ENCODE measurements at regions not wholly inside any gene's neighbourhood (a gene's known extent, or its start where the extent isn't known, plus 50 kb on each side); places are given as distances from the start of the nearest gene placed in this dataset.
A peak's percentile ranks its signal among the peaks of the same experiment; 100 is the strongest.

- Mint-ChIP-seq H3K4me1 (ENCODE audit: low read depth, unreplicated experiment) (no peaks in the 10 kb centered on the region), H3K27ac (ENCODE audit: unreplicated experiment) (no peak overlapping the region), H3K9me3 (ENCODE audit: unreplicated experiment) (peaks cover 7% of the 10 kb centered on the region), H3K27me3 (ENCODE audit: low read depth, unreplicated experiment) (no peaks in the 10 kb centered on the region), H3K36me3 (ENCODE audit: low read depth, unreplicated experiment) (no peaks in the 10 kb centered on the region), H3K4me3 (ENCODE audit: unreplicated experiment) (no peak overlapping the region)
- H2AFZ ChIP-seq (ENCODE audit: low read depth, low read length): no peak overlapping the region
- H3K36me3 ChIP-seq (ENCODE audit: insufficient read depth, low read length): no peaks in the 10 kb centered on the region
- no peaks in the 10 kb centered on the region for H3K4me1 ChIP-seq (ENCODE audit: insufficient read depth, low read length)
- no peaks in the 10 kb centered on the region for H4K20me1 ChIP-seq (ENCODE audit: insufficient read depth, low read length)
- no peak overlapping the region for H3K9ac ChIP-seq (ENCODE audit: low read length)
- peak overlapping the region; percentile 19 for H3K27ac ChIP-seq (ENCODE audit: low read depth, low read length)
- H3K9me3 ChIP-seq (ENCODE audit: insufficient read depth, low read depth, low read length): peaks cover 2% of the 10 kb centered on the region
- no peaks in the 10 kb centered on the region for H3K27me3 ChIP-seq (ENCODE audit: insufficient read depth, low read length)
- DNase-seq (ENCODE audit: low read depth) (peak; percentile 43), FAIRE-seq (no peak)
- TF ChIP-seq, protein P1, sequence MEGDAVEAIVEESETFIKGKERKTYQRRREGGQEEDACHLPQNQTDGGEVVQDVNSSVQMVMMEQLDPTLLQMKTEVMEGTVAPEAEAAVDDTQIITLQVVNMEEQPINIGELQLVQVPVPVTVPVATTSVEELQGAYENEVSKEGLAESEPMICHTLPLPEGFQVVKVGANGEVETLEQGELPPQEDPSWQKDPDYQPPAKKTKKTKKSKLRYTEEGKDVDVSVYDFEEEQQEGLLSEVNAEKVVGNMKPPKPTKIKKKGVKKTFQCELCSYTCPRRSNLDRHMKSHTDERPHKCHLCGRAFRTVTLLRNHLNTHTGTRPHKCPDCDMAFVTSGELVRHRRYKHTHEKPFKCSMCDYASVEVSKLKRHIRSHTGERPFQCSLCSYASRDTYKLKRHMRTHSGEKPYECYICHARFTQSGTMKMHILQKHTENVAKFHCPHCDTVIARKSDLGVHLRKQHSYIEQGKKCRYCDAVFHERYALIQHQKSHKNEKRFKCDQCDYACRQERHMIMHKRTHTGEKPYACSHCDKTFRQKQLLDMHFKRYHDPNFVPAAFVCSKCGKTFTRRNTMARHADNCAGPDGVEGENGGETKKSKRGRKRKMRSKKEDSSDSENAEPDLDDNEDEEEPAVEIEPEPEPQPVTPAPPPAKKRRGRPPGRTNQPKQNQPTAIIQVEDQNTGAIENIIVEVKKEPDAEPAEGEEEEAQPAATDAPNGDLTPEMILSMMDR (IDR thresholded peaks at IDR 0.05; ENCODE audit: insufficient read depth, low read depth, low read length): no peak
- TF ChIP-seq EZH2 (IDR thresholded peaks at IDR 0.05; ENCODE audit: insufficient read depth, low read length): no peak
- no peaks in the 10 kb centered on the region for H3K79me2 ChIP-seq (ENCODE audit: insufficient read depth, low read length)
- H3K4me2 ChIP-seq (ENCODE audit: low read length): no peak overlapping the region
- H3K4me3 ChIP-seq (ENCODE audit: insufficient read depth, low read depth, low read length): no peak overlapping the region
These were observed 193.8 kb upstream of the DPP6 start for GRCh38 chr7:153858355-153858754.

- Histone ChIP-seq H3K4me1 (ENCODE audit: insufficient read depth, low read length) (no peaks in the 10 kb centered on the region), H3K4me2 (ENCODE audit: low read length) (no peak overlapping the region), H3K4me3 (ENCODE audit: insufficient read depth, low read depth, low read length) (no peak overlapping the region), H4K20me1 (ENCODE audit: insufficient read depth, low read length) (no peaks in the 10 kb centered on the region), H3K27me3 (ENCODE audit: insufficient read depth, low read length) (no peaks in the 10 kb centered on the region), H3K36me3 (ENCODE audit: insufficient read depth, low read length) (no peaks in the 10 kb centered on the region), H3K79me2 (ENCODE audit: insufficient read depth, low read length) (no peaks in the 10 kb centered on the region), H2AFZ (ENCODE audit: low read depth, low read length) (no peak overlapping the region), H3K9me3 (ENCODE audit: insufficient read depth, low read depth, low read length) (peaks cover 2% of the 10 kb centered on the region), H3K27ac (ENCODE audit: low read depth, low read length) (no peak overlapping the region), H3K9ac (ENCODE audit: low read length) (no peak overlapping the region)
- DNase-seq (ENCODE audit: low read depth): no peak
- Mint-ChIP-seq H3K4me1 (ENCODE audit: low read depth, unreplicated experiment) (no peaks in the 10 kb centered on the region), H3K9me3 (ENCODE audit: unreplicated experiment) (peaks cover 10% of the 10 kb centered on the region), H3K27ac (ENCODE audit: unreplicated experiment) (no peak overlapping the region), H3K36me3 (ENCODE audit: low read depth, unreplicated experiment) (no peaks in the 10 kb centered on the region), H3K4me3 (ENCODE audit: unreplicated experiment) (no peak overlapping the region), H3K27me3 (ENCODE audit: low read depth, unreplicated experiment) (no peaks in the 10 kb centered on the region)
- no peak for FAIRE-seq
- TF ChIP-seq, protein P1 (IDR thresholded peaks at IDR 0.05; ENCODE audit: insufficient read depth, low read depth, low read length): no peak
- TF ChIP-seq EZH2 (IDR thresholded peaks at IDR 0.05; ENCODE audit: insufficient read depth, low read length): no peak
These were observed 193.0 kb upstream of the DPP6 start for GRCh38 chr7:153859239-153859638.

- Histone ChIP-seq H3K4me3 (ENCODE audit: insufficient read depth, low read depth, low read length) (no peak overlapping the region), H4K20me1 (ENCODE audit: insufficient read depth, low read length) (no peaks in the 10 kb centered on the region), H3K4me2 (ENCODE audit: low read length) (peak overlapping the region; percentile 55), H3K27me3 (ENCODE audit: insufficient read depth, low read length) (peaks cover 3% of the 10 kb centered on the region), H3K79me2 (ENCODE audit: insufficient read depth, low read length) (no peaks in the 10 kb centered on the region), H3K9me3 (ENCODE audit: insufficient read depth, low read depth, low read length) (no peaks in the 10 kb centered on the region), H2AFZ (ENCODE audit: low read depth, low read length) (peak overlapping the region; percentile 18), H3K36me3 (ENCODE audit: insufficient read depth, low read length) (no peaks in the 10 kb centered on the region), H3K27ac (ENCODE audit: low read depth, low read length) (no peak overlapping the region), H3K9ac (ENCODE audit: low read length) (no peak overlapping the region), H3K4me1 (ENCODE audit: insufficient read depth, low read length) (no peaks in the 10 kb centered on the region)
- Mint-ChIP-seq H3K36me3 (ENCODE audit: low read depth, unreplicated experiment) (no peaks in the 10 kb centered on the region), H3K9me3 (ENCODE audit: unreplicated experiment) (peaks cover 12% of the 10 kb centered on the region), H3K4me1 (ENCODE audit: low read depth, unreplicated experiment) (no peaks in the 10 kb centered on the region), H3K27me3 (ENCODE audit: low read depth, unreplicated experiment) (peaks cover 33% of the 10 kb centered on the region), H3K4me3 (ENCODE audit: unreplicated experiment) (peak overlapping the region; percentile 70), H3K27ac (ENCODE audit: unreplicated experiment) (no peak overlapping the region)
- TF ChIP-seq, protein P1 (IDR thresholded peaks at IDR 0.05; ENCODE audit: insufficient read depth, low read depth, low read length): no peak
- no peak for TF ChIP-seq EZH2 (IDR thresholded peaks at IDR 0.05; ENCODE audit: insufficient read depth, low read length)
- no peak for DNase-seq (ENCODE audit: low read depth)
- FAIRE-seq: no peak
These were observed 165.4 kb upstream of the DPP6 start for GRCh38 chr7:153886506-153887441.
